KG1 (cell line): ENCODE measurements at regions not wholly inside any gene's neighbourhood (a gene's known extent, or its start where the extent isn't known, plus 50 kb on each side); places are given as distances from the start of the nearest gene placed in this dataset.

ENCODE experiments used
- DNase-seq: peaks from one replicate; lab custom pipeline; 2025; lab: John Stamatoyannopoulos, UW

DNA sequence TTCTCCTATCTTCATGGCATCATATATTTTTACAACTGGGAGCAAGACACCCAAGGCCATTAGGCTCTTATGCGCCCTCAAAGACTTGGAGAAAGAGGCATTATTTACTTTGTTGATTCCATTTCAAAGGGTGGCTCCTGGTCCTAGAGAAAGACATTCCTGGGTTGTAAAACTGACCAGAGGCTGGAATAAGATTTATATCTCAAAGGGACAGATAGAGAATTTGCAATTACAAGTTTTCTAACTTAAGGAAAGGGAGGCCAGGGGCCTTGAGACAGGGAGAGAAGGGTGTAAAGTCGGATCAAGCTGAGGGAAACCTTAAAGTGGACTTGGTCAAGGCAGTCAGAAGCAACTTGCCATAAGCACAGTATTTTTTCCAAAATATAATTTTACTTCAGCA is 1086.0 kb downstream of the SORCS3 start:
- DNase-seq = no peak

DNA sequence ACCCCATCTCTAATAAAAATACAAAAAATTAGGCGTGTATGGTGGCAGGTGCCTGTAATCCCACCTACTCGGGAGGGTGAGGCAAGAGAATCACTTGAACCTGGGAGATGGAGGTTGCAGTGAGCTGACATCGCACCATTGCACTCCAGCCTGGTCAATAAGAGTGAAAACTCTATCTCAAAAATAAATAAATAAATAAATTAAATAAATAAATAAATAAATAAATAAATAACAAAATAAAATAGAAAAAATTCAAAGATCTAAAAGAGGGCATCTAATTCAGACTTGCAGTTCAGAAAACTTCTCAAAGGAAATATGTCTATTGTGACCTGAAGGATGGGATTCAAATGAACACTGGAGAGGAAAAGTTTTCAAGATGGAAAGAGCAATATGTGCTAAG is 1085.1 kb downstream of the SORCS3 start:
- no peak for DNase-seq

DNA sequence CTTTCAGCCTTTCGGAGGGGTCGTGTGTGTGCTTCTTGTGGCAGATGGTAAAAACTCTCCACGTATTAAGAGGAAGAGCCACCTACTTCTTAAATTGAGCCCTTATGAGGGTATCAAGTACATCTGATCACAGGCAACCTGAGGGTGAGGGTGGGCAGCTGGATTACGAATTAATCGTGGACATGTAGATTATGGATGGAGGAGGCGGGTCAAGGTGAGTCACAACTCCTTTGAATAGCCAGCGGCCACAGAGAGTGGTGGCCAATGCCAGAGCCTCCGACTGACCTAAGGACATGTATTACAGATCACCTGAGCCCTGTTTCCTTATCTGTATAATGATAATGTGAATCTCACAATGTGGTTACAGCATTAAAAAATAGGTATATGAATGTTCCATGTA is 1083.9 kb downstream of the SORCS3 start:
- DNase-seq = no peak

DNA sequence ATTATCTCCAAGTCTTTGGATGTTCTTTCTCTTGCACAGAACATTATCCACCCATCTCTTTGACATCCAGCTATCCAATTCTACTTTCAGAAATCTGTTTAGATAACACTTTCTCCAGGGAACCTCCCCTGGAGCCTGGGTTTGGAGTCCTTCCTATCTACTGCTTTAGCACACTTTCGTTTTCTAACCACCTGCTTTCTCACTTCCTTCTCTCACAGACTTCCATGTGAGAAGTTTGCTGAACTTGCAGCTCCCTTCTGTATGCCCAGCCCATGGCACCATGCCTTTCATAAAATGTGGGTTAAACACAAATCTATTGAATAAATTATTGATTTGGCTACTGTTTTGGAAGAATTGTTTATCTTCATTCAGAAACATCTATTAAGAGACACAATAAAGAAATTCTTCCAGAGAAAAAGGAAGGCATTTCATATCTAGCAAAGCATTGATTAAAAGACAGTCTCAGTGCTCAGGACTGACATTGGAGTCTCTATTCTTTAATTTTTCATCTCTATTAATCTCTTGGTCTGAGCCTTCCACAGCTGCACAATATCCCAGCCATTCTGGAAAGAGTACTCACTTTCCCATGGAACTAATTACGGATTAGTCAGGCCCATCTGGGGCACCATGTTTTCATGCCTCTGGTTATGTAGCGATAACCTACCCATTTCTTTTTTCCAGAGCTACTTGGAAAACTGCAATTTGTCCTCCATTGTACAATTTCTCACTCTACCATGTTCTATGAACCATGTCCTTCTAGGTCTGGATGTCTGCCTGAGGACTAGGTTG is 1077.3 kb downstream of the SORCS3 start:
- no peak for DNase-seq

DNA sequence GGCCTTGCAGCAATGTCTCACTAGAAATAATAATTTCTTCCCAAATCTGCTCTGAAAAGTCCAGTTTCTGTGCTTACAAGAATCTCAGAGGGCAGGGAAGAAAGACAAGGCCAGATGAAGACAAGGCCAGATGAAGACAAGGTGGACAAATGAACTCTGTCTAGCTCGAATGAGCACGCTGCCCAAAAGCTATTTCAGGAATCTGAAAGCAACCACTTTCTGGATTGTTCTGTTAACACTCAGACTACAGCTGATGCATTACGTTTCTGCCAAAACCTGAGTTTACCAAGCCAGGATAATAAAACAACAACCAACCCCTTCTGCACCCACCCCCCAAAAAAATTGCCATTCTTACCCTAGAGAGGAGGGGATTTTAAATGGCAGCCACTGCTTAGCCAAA is 1073.6 kb downstream of the SORCS3 start:
- DNase-seq = no peak

DNA sequence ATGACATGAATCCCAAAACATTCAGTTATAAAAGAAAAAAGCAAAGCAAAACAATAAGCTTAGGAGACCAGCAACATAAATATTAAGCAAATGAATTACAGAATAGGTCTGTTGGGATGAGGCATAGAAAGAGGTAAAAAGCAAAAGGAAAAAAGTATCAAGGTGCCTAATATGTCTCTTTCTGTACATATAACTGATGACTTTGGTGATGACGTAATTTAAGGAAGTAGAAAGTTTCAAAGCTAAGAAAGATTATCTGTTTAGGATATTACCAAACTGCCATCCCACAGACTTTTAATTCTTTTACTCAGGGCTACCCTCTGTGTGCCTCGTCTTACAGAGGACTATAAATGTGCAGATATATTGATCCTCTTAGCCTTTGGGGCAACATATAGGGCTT is 1066.5 kb downstream of the SORCS3 start:
- DNase-seq = no peak

DNA sequence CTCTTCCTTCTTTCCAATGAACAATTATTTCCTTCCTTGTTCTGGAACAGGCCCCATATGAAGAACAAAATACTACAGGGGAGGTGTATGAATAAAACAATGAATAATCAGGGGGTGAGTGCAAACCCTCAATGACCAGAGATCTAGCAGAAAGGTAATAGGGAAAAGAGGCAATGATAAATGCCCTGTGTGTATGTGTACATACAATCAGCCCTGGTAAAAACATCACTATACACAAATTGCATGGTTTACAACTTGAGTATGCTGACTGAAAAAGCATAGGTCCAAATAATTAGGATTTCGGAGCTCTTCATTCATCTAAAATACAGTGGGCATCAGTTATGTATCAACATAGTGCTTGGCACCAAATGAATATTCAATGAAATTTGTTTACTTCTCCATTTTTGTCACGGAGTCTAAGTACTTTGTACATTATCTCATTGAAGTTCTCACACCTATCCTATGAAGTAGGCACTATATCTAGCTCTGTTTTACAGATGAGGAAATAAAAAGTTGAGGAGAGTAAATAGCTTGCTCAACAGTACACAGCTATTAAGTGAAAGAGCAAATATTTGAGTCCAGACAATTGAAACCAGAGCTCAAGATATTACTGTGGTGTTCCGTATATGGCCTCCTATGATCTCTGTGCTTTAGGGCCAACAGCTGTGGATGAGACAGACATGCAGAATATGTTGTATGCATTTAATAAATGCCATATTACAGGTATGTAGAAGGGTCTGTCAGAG is 1065.4 kb downstream of the SORCS3 start:
- no peak for DNase-seq

DNA sequence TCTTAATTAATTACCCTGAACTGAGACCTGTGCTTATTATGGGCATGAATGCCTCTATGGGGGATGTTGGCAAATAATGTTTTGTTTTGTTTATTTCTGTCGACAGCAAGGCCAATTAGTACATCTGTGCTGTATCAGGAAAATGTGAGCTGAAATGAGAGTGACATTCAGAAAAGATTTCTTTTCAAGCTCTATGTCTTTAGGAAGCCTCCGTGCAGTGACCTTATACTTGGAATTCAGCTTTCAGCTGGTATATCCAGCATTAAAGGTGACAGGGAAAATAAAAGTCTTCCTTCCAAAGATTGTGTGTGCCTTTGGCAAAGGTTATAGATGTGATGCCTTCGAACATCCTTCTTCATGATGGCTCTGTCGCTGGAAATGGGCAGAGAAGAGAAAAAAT is 1061.1 kb downstream of the SORCS3 start:
- DNase-seq = no peak

DNA sequence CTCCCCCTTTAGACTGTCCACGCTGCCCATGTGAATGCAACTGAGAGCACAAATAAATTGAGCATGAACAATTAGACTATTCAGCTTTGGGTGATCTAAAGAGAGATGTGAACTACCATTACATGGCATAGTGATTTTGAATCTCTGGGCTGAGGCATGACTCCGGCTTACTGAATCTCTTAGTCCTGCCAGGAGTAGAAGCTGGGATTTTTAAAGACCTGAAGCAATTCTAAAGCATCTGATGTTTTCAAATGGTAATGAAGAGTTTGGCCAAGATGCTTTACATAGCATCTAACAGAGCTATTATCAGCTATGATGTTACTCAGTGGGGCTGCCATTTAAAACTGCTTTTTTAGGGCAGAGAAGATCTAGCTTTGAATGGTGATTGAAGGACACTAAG is 1059.1 kb downstream of the SORCS3 start:
- no peak for DNase-seq

DNA sequence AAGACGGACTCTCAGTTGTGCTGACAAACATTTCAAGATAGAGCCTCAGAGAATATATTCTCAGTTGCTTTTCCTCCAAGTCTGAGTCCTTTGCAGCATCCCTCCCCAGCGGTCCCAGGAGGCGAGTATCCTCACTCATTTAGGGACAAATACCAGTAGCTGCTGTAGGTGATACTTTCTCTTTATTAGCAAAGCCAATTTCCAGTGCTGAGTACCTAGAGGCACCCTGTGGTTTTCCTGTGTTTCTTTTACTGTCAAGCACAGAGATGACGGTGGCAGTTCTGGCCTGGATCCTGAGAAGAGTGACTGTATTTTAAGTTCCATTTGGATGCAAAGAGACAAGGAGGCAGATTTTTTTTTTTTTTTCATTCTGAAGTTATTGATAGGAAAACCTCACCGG is 1058.4 kb downstream of the SORCS3 start:
- no peak for DNase-seq

DNA sequence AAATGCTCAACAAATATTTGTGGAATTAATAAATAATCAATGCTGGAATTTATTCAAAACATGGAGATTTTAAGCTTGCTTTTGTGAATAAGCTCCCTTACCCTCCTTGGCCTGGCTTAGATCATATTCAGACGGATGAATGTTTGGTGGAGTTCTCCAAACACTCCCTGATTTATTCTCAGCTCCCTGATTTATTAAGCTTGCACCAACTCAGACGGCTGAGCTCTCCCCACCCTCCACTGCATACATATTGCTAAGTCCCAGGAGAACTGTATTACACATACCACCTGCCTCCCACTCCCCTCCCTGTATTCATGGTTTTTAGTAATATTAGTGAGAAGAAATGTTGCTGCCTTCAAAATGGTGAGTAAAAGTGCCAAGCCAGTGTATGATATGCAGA is 1057.5 kb downstream of the SORCS3 start:
- DNase-seq = no peak

DNA sequence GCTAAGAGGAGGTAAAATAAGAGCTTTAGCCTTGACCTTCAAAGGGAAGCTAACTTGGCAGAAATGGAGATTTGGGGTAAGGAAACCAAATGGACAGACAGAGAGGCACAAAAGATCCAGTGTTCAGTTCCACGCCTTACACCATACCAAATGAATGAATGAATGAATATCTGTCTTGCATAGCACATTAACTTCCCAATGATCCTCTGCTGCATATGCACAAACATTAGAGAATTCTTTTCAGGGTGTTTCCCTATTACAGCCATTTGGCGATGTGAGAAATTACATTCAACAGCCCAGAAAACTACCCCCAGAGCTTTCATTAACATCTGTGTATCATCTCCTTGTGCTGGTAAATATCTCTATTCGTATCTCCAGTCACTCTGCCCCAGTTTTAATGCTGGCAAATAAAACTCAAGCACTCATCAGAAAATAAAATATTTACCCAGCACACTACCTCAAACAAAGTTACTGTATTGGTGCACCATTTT is 1056.2 kb downstream of the SORCS3 start:
- DNase-seq = no peak

DNA sequence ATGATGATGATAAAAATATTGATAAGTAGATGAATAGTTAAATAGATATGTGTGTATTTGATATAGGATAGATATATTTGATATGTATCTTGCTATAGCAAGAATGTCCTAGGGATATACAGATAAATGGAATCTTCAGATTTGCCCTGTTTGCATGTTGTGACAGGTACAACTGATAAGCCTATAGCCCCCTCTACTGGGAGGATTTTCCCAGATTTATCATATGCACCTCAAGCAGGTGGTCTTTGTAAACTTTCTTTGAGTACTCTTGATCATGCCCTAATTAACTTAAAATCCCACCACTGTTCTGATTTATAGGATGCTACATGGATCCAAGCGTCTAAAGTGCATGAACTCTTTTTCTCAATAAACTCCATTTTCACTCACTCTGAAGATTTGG is 1050.7 kb downstream of the SORCS3 start:
- DNase-seq = no peak

DNA sequence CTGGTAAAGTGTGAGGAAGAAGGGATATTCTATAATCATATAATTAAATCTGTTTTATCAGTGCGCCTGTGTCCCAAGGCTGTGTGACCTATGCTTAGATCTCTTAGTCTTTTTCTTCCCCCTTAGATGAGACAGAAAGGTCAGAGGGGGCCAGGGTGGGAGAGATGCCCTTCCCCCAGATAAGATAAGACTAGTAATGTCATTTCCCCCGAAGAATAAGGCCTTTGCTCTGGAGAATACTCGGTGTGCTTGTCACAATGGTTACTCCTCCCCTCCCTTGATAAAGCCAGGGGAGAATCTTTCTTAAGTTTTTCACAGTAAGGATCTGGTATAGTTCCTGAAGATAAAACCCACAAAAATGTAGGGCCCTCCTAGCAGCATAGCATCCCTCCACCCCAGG is 1041.8 kb downstream of the SORCS3 start:
- DNase-seq = no peak

DNA sequence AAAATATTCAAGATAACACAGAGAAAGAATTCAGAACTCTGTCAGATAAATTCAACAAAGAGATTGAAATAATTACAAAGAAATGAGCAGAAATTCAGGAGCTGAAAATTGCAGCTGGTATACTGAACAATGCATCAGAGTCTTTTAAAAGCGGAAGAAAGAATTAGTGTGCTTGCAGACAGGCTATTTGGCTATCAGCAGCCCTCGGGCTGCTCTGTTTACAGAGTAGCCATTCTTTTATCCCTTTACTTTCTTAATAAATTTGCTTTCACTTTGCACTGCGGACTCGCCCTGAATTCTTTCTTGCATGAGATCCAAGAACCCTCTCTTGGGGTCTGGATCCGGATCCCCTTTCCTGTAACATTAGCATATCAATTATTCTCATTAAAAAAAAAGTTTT is 1040.0 kb downstream of the SORCS3 start:
- no peak for DNase-seq

DNA sequence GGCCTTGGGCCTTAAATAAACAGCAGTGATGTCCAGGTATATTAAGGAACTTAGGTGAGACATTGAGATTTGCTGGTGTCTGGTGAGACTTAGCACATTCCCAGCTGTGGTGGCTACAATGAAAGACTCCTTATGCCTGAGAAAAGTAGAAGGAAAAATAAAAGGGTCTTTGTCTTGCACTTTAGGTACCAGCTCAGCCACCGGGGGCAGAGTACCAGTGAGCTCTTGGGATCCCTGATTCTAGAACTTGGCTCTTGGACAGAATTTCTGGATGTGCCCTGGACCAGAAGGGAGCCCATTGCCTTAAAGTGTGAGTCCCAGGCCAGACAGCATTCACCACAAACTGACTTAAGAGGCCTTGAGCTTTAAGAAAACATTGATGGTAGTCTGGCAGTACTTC is 1038.7 kb downstream of the SORCS3 start:
- no peak for DNase-seq

DNA sequence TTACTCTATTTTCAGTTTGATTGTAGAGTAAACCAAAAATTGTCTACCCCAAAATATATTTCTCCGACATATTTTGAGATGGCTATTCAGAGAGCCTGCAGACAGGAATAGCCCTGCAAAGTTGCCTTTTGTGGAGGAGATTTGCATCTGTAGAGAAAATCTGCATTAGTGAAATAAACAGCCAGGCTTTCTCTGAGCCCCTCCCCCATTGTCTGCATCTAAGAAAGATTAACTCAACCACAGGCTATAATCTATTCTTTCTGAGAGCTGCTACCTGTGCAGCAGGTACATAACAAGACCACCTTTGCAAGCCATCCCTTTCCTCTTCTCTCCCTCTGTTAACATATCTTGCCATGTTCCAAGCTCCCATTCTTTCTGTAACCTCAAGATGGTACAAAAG is 1034.2 kb downstream of the SORCS3 start:
- no peak for DNase-seq

DNA sequence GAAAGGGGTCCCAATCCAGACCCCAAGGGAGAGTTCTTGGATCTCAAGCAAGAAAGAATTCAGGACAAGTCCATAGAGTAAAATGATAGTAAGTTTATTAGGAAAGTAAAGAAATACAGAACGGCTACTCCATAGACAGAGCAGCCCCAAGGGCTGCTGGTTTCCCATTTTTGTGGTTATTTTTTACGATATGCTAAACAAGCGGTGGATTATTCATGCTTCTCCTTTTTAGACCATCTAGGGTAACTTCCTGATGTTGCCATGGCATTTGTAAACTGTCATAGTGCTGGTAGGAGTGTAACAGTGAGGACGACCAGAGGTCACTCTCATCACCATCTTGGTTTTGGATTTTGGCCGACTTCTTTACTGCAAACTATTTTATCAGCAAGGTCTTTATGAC is 1033.4 kb downstream of the SORCS3 start:
- no peak for DNase-seq

DNA sequence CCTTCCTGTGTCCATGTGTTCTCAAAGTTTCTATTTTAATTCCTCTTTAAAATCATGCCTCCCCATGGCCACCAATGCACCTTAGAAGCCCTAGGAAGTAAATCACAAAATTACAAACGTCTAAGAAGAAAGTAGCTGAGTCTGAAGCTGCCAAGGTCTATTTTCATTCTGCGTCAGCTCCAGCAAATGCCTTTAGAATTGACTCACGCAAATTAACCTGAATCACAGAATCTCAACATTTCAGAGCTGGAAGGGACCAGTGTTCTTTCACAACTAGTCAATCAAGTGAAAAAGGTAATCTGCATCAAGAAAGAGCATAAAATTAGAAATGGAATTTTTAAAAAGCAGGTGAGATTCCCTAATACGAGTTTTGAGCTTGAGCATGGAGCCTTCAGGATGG is 1017.6 kb downstream of the SORCS3 start:
- no peak for DNase-seq

DNA sequence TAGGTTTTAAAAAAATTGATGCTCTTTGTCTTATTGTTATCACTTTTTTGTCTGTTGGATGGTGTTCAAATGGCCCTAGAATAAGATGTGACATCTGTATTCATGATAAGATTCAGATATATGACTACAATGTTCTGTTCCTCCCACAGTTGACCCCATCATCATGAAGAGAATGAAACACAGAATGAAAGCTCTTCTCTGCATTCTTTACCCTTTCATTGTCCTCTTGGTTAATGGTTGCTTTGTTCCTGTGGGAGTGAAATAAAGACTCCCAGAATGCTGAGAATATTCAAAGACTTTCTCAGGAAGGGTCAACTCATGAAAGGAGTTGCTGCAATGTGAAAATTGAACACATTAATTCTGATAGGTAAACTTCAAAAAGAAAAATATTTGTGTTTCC is 1015.8 kb downstream of the SORCS3 start:
- DNase-seq = no peak

DNA sequence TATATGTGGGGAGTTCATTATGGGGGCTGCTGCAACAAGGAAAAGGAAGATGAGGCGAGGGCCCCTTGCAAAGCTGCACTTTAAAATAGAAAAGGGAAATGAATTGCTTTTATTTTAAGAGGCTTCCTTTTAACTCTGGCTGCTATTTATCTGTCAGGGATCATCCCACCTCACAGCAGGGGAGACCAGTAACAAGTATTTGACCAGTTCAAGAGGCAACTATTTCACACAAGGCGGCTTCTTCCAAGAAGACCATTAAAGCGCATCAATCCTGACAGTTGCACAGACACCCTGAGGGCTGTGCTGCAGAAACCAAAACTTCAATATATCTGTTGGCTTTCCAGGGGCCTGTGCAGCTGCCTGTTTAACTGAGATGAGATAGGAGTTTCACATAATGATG is 1009.2 kb downstream of the SORCS3 start:
- DNase-seq = no peak

DNA sequence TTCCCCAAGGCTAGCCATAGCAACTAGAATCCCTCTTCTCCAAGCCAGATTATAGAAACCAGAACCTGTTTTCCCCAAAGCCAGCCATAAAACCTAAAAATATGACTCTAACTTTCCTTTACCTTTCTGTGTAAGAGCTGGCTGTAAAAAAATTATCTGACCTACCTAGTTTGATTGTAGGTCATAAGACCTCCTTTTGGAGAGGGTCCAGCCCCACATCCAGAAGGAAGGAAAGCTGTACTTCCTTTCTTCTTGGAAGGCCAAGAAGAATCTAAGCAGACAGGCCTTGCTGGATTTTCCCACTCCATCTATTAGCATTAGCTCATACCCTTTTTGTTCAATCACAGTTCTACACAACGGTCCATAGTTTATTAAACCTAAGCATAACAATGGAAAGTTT is 1006.3 kb downstream of the SORCS3 start:
- no peak for DNase-seq

DNA sequence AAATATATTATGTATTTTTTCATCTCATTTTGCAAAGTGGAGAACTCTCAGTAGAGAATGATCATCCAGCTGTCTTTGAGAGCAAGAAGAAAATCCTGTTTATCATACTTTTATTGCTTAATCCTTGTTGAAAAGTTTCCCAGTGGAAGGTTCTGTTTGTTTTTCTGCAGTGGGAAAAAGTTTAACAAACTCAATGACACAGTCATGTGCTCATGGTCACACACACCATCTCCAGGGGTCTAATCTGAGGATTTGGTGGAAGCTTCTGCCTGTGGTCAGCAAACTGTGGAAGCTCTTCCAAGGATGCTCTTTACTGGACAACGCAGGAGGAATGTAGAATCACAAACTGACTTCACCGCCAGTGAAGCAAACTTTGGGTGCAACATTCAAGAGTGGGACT is 1003.9 kb downstream of the SORCS3 start:
- no peak for DNase-seq

DNA sequence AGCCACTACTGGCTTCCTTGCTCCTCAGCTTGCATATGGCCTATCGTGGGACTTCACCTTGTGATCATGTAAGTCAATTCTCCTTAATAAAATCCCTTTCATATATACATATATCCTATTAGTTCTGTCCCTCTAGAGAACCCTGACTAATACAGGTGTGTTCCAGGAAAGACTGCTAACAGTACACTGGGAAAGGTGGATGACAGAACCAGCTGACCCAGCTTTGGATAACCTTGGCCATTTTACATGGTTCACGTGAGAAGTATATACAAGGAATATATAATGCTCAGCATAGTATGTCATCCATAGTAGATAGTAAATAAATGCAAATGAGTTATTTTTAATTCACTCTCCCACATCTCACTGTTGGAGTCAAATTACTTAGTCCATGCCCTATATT is 1003.5 kb downstream of the SORCS3 start:
- DNase-seq = no peak
